ENCODE measurements at regions not wholly inside any gene's neighbourhood (a gene's known extent, or its start where the extent isn't known, plus 50 kb on each side); places are given as distances from the start of the nearest gene placed in this dataset.

DNA sequence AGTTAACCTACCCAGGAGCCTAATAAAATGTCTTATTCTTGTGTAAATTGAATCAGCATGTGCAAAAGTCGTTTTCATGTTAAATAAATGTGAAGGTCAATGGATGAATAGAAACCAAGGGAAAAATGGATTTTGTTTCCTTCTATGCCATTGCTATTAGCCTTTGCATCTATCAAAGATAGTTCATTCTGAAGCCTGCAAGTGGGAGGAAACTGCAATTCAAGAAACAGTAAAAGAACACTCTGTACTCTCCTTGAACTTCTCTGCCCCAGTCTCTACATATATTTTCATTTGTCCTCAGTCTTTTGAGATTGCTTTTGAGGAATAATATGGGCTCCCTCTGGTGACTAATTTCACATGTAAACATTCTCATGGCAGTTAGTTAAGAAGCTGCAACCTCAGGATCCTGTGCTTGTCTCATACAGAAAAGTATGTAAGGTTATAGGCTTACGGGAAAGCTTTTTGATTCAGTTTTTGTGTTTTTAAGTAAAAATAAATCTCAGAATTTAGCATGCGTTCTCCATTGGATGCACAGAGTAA lies 1590.0 kb upstream of the LRRTM1 start:
- no peak for ATAC-seq
- H3K36me3 ChIP-seq (replicated peaks in 1 of 2; ENCODE audit: insufficient read depth in 1 of 2, low read depth in 2 of 2), result no peaks in the 10 kb centered on the region

GRCh38 chr2:81876624-81877023 lies 1572.1 kb upstream of the LRRTM1 start:
- DNase-seq (no peak), ATAC-seq (no peak)
- Histone ChIP-seq H3K9me3 (no peaks in the 10 kb centered on the region), H3K4me1 (no peaks in the 10 kb centered on the region), H3K36me3 (replicated peaks in 1 of 2; ENCODE audit: insufficient read depth in 1 of 2, low read depth in 2 of 2) (no peaks in the 10 kb centered on the region), H3K27ac (no peak overlapping the region), H3K27me3 (no peaks in the 10 kb centered on the region), H3K4me3 (no peak overlapping the region)
- TF ChIP-seq CTCF (IDR thresholded peaks at IDR 0.05) (no peak), POLR2A (IDR thresholded peaks at IDR 0.05) (no peak)
- intact Hi-C loops (cut with DNase I), result no loop called here
- WGBS, 2 donors, result 36 to 51% methylated on average over 4 of the region's 4 CpGs

More for the DNA sequence above, 1590.0 kb upstream of the LRRTM1 start:
- DNase-seq, result no peak
- TF ChIP-seq CTCF (IDR thresholded peaks at IDR 0.05) (no peak), POLR2A (IDR thresholded peaks at IDR 0.05) (no peak)
- intact Hi-C loops (cut with DNase I), result no loop called here
- no peaks in the 10 kb centered on the region for H3K9me3 ChIP-seq
- no peaks in the 10 kb centered on the region for H3K4me1 ChIP-seq
- 59 to 64% methylated on average over 3 of the region's 3 CpGs for WGBS, 2 donors
- H3K27me3 ChIP-seq, result no peaks in the 10 kb centered on the region
- no peak overlapping the region for H3K4me3 ChIP-seq
- H3K27ac ChIP-seq, result no peak overlapping the region

GRCh38 chr2:81872006-81872405 lies 1567.5 kb upstream of the LRRTM1 start:
- DNase-seq, result no peak
- intact Hi-C loops (cut with DNase I), result no loop called here
- no peak for TF ChIP-seq POLR2A (IDR thresholded peaks at IDR 0.05)
- no peak for TF ChIP-seq CTCF (IDR thresholded peaks at IDR 0.05)

GRCh38 chr2:81870119-81870518 lies 1565.6 kb upstream of the LRRTM1 start:
- Histone ChIP-seq H3K9me3 (no peaks in the 10 kb centered on the region), H3K4me1 (no peaks in the 10 kb centered on the region), H3K27me3 (no peaks in the 10 kb centered on the region), H3K4me3 (no peak overlapping the region), H3K27ac (no peak overlapping the region), H3K36me3 (replicated peaks in 1 of 2; ENCODE audit: insufficient read depth in 1 of 2, low read depth in 2 of 2) (no peaks in the 10 kb centered on the region)
- TF ChIP-seq POLR2A (IDR thresholded peaks at IDR 0.05), result no peak
- no peak for TF ChIP-seq CTCF (IDR thresholded peaks at IDR 0.05)
- intact Hi-C loops (cut with DNase I), result no loop called here
- no peak for ATAC-seq
- no peak for DNase-seq
- WGBS, 2 donors, result 82 to 97% methylated on average over 1 of the region's 1 CpG

More at GRCh38 chr2:81872006-81872405, 1567.5 kb upstream of the LRRTM1 start:
- Histone ChIP-seq H3K4me1 (no peaks in the 10 kb centered on the region), H3K9me3 (no peaks in the 10 kb centered on the region), H3K27me3 (no peaks in the 10 kb centered on the region), H3K36me3 (replicated peaks in 1 of 2; ENCODE audit: insufficient read depth in 1 of 2, low read depth in 2 of 2) (no peaks in the 10 kb centered on the region), H3K27ac (no peak overlapping the region), H3K4me3 (no peak overlapping the region)
- WGBS, 2 donors, result 84 to 88% methylated on average over 1 of the region's 1 CpG
- no peak for ATAC-seq

DNA sequence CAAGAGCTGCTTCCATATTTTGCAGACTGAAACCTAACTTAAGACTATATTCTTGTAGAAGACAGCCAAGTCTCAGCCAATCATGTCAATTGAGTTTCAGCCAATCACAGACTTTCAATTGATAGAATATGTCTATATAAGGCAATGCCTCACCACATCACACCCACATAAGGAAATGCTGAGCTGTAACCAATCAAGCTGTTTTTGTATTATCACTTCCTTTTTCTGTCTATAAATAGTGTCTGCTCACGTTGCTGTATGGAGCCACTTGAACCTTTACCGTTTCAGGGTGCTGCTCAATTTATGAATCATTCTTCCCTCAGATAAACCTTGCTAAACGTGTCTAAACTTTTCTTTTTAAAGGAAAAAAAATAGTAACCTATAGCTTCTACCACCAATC lies 1554.4 kb upstream of the LRRTM1 start:
- no peak for DNase-seq
- Histone ChIP-seq H3K27me3 (no peaks in the 10 kb centered on the region), H3K27ac (no peak overlapping the region), H3K36me3 (replicated peaks in 1 of 2; ENCODE audit: insufficient read depth in 1 of 2, low read depth in 2 of 2) (no peaks in the 10 kb centered on the region), H3K9me3 (no peaks in the 10 kb centered on the region), H3K4me1 (no peaks in the 10 kb centered on the region), H3K4me3 (no peak overlapping the region)
- no peak for ATAC-seq
- 31 to 57% methylated on average over 3 of the region's 3 CpGs for WGBS, 2 donors
- TF ChIP-seq POLR2A (IDR thresholded peaks at IDR 0.05) (no peak), CTCF (IDR thresholded peaks at IDR 0.05) (no peak)
- intact Hi-C loops (cut with DNase I), result no loop called here

All from body of pancreas (tissue), 4 donors.